H9 (cell line): ENCODE measurements at regions not wholly inside any gene's neighbourhood (a gene's known extent, or its start where the extent isn't known, plus 50 kb on each side); places are given as distances from the start of the nearest gene placed in this dataset.
"Not testable (repeated sequence)": the region's sequence is repeated elsewhere in the genome, so short reads cannot be mapped to it uniquely, and the experiment has no call there.

Experiments used
- DNase-seq: peaks from one replicate; pipeline ENCODE4 v3.0.0-alpha.2; 2017
- H2AFZ ChIP-seq: one replicate; pipeline ENCODE4 v1.6.1; 2013; ENCODE audit warnings: mild to moderate bottlenecking, low read length, control low read depth, moderate library complexity
- H2AK5ac ChIP-seq: 2 replicates; pipeline ENCODE4 v1.6.1; 2013; ENCODE audit warnings: low read length, control low read depth, mixed read lengths; ENCODE audit not compliant: insufficient read length
- H2BK120ac ChIP-seq: one replicate; pipeline ENCODE4 v1.6.1; 2013; ENCODE audit warnings: low read depth, mild to moderate bottlenecking, low read length, control low read depth, inconsistent platforms; ENCODE audit not compliant: poor library complexity, severe bottlenecking
- H2BK12ac ChIP-seq: 2 replicates; pipeline ENCODE4 v1.6.1; 2013; ENCODE audit warnings: low read length, control low read depth, mixed read lengths, low read depth; ENCODE audit not compliant: insufficient read length
- H2BK15ac ChIP-seq: 2 replicates; pipeline ENCODE4 v1.6.1; 2013; ENCODE audit warnings: low read depth, low read length, control low read depth
- H2BK20ac ChIP-seq: one replicate; pipeline ENCODE4 v1.6.1; 2013; ENCODE audit warnings: low read depth, mild to moderate bottlenecking, low read length, control low read depth, inconsistent platforms; ENCODE audit not compliant: poor library complexity, severe bottlenecking
- H2BK5ac ChIP-seq: 2 replicates; pipeline ENCODE4 v1.6.1; 2013; ENCODE audit warnings: low read length, control low read depth, mixed read lengths; ENCODE audit not compliant: insufficient read length
- H3K14ac ChIP-seq: 2 replicates; pipeline ENCODE4 v1.6.1; 2013; ENCODE audit warnings: low read length, control low read depth; ENCODE audit not compliant: insufficient read depth
- H3K18ac ChIP-seq: 2 replicates; pipeline ENCODE4 v1.6.1; 2013; ENCODE audit warnings: low read depth, mild to moderate bottlenecking, mixed read lengths, low read length, control low read depth; ENCODE audit not compliant: insufficient read length
- H3K23ac ChIP-seq: 2 replicates; pipeline ENCODE4 v1.6.1; 2013; ENCODE audit warnings: low read length, control low read depth, mixed read lengths, low read depth; ENCODE audit not compliant: insufficient read length
- H3K23me2 ChIP-seq: 2 replicates; pipeline ENCODE4 v1.6.1; 2013; ENCODE audit warnings: low read depth, mild to moderate bottlenecking, mixed read lengths, low read length, control low read depth; ENCODE audit not compliant: insufficient read length, poor library complexity, severe bottlenecking
- H3K27ac ChIP-seq: 2 replicates; pipeline ENCODE4 v1.5.1; 2013; ENCODE audit warnings: low read length, control low read depth, mixed read lengths, low read depth; ENCODE audit not compliant: insufficient read length
- H3K27me3 ChIP-seq: 2 replicates; pipeline ENCODE4 v1.6.1; 2013; ENCODE audit warnings: low read length, control low read depth, inconsistent platforms; ENCODE audit not compliant: insufficient read depth
- H3K4ac ChIP-seq: 2 replicates; pipeline ENCODE4 v1.6.1; 2013; ENCODE audit warnings: low read depth, mild to moderate bottlenecking, control low read depth, inconsistent platforms, low read length, moderate library complexity
- H3K4me1 ChIP-seq: 2 replicates; pipeline ENCODE4 v1.6.1; 2013; ENCODE audit warnings: low read length, control low read depth, inconsistent platforms; ENCODE audit not compliant: insufficient read depth
- H3K4me2 ChIP-seq: 2 replicates; pipeline ENCODE4 v1.6.1; 2013; ENCODE audit warnings: low read length, control low read depth, mixed read lengths; ENCODE audit not compliant: insufficient read length, insufficient read depth
- H3K56ac ChIP-seq: 2 replicates; pipeline ENCODE4 v1.6.1; 2013; ENCODE audit warnings: low read depth, mild to moderate bottlenecking, mixed read lengths, low read length, control low read depth; ENCODE audit not compliant: insufficient read length
- H3K79me1 ChIP-seq: 2 replicates; pipeline ENCODE4 v1.6.1; 2013; ENCODE audit warnings: low read depth, mild to moderate bottlenecking, moderate library complexity, low read length, control low read depth, inconsistent platforms; ENCODE audit not compliant: insufficient read depth, poor library complexity, severe bottlenecking
- H3K79me2 ChIP-seq: 2 replicates; pipeline ENCODE4 v1.6.1; 2013; ENCODE audit warnings: low read length, control low read depth, inconsistent platforms; ENCODE audit not compliant: insufficient read depth
- H3K9ac ChIP-seq: 2 replicates; pipeline ENCODE4 v1.6.1; 2013; ENCODE audit warnings: low read length, control low read depth, mixed read lengths; ENCODE audit not compliant: insufficient read length; ENCODE audit errors: extremely low read depth
- H3K9me3 ChIP-seq: one replicate; pipeline ENCODE4 v1.6.1; 2013; ENCODE audit warnings: low read depth, low read length, inconsistent platforms; ENCODE audit not compliant: control insufficient read depth
- H3T11ph ChIP-seq: one replicate; pipeline ENCODE4 v1.6.1; 2013; ENCODE audit warnings: mild to moderate bottlenecking, low read length, control low read depth, inconsistent platforms
- H4K20me1 ChIP-seq: one replicate; pipeline ENCODE4 v1.6.1; 2013; ENCODE audit not compliant: control insufficient read depth, insufficient read length, insufficient read depth
- H4K5ac ChIP-seq: 2 replicates; pipeline ENCODE4 v1.6.1; 2013; ENCODE audit warnings: low read depth, mild to moderate bottlenecking, mixed read lengths, low read length, control low read depth; ENCODE audit not compliant: insufficient read length
- H4K8ac ChIP-seq: replicated peaks from 2 replicates; pipeline ENCODE4 v1.6.1; 2013; ENCODE audit warnings: low read length, control low read depth, mixed read lengths, low read depth; ENCODE audit not compliant: insufficient read length
- H4K91ac ChIP-seq: 2 replicates; pipeline ENCODE4 v1.6.1; 2013; ENCODE audit warnings: low read depth, mild to moderate bottlenecking, moderate library complexity, mixed read lengths, low read length, control low read depth; ENCODE audit not compliant: insufficient read length
- H3K27ac Mint-ChIP-seq, 3 experiments: 2 replicates in 2 of 3; 3 replicates in 1 of 3; pipeline ENCODE4 v1.8.0; 2020 to 2021; ENCODE audit warnings: mixed read lengths in 3 of 3, mild to moderate bottlenecking in 1 of 3, moderate library complexity in 1 of 3
- H3K27me3 Mint-ChIP-seq: 2 replicates; pipeline ENCODE4 v1.8.0; 2021; ENCODE audit warnings: low read depth, mild to moderate bottlenecking, moderate library complexity, mixed read lengths
- H3K36me3 Mint-ChIP-seq, 3 experiments: 2 replicates in 2 of 3; 3 replicates in 1 of 3; pipeline ENCODE4 v1.8.0; 2020 to 2021; ENCODE audit warnings: low read depth in 3 of 3, mixed read lengths in 3 of 3; ENCODE audit not compliant: insufficient read depth in 1 of 3
- H3K4me1 Mint-ChIP-seq, 2 experiments: 2 replicates each; pipeline ENCODE4 v1.8.0; 2020; ENCODE audit warnings: mixed read lengths in 2 of 2
- H3K4me3 Mint-ChIP-seq, 2 experiments: 2 replicates in 1 of 2; 3 replicates in 1 of 2; pipeline ENCODE4 v1.8.0; 2020 to 2021; ENCODE audit warnings: mild to moderate bottlenecking in 2 of 2, mixed read lengths in 2 of 2, moderate library complexity in 1 of 2
- H3K9me3 Mint-ChIP-seq, 2 experiments: 2 replicates in 1 of 2; 3 replicates in 1 of 2; pipeline ENCODE4 v1.8.0; 2020; ENCODE audit warnings: mild to moderate bottlenecking in 2 of 2, mixed read lengths in 2 of 2, moderate library complexity in 1 of 2
- CTCF ChIP-seq: fragments of 200-600 bp; sonication (generic); conservative IDR thresholded peaks from 3 replicates; pipeline ENCODE4 v1.8.0; 2021; ENCODE audit warnings: antibody characterized with exemption, mild to moderate bottlenecking
- WGBS: extraction: QIAGEN DNeasy Blood & Tissue Kit; methylation state at CpG from one replicate; pipeline ENCODE4 v1.1.7; 2013; ENCODE audit warnings: missing lambda C conversion rate, low lambda C conversion rate, mixed read lengths; ENCODE audit not compliant: insufficient read length; ENCODE audit errors: extremely low coverage; 5-methylcytosine and 5-hydroxymethylcytosine counted together

- peaks cover 37% of the 10 kb centered on the region for H3K27me3 Mint-ChIP-seq
- Histone ChIP-seq H3K23ac (no peak overlapping the region), H2BK120ac (no peak overlapping the region), H4K91ac (no peak overlapping the region), H3K4ac (no peak overlapping the region), H2BK20ac (no peak overlapping the region), H3K4me1 (no peaks in the 10 kb centered on the region), H3K79me2 (no peaks in the 10 kb centered on the region), H3K27ac (no peak overlapping the region), H3T11ph (no peak overlapping the region), H3K9me3 (no peaks in the 10 kb centered on the region), H2AFZ (no peak overlapping the region), H2BK5ac (no peak overlapping the region), H3K18ac (no peak overlapping the region), H3K4me2 (no peak overlapping the region), H2BK15ac (no peak overlapping the region), H3K23me2 (no peaks in the 10 kb centered on the region), H2AK5ac (no peak overlapping the region), H2BK12ac (no peak overlapping the region), H3K27me3 (no peaks in the 10 kb centered on the region), H3K14ac (no peak overlapping the region), H4K5ac (no peak overlapping the region), H3K79me1 (no peaks in the 10 kb centered on the region), H4K8ac (no peak overlapping the region), H3K56ac (no peak overlapping the region), H4K20me1 (no peaks in the 10 kb centered on the region), H3K9ac (no peak overlapping the region)
- peaks cover 6 to 18% (median 12%) of the 10 kb centered on the region in 3 experiments; a peak in 6 of 7 replicates for H3K36me3 Mint-ChIP-seq
- WGBS, result no CpG with 5 or more reads among the region's 12 CpGs
- H3K9me3 Mint-ChIP-seq, result peaks cover 22 to 28% of the 10 kb centered on the region in 2 experiments
- peaks cover 5 to 18% of the 10 kb centered on the region in 2 experiments for H3K4me1 Mint-ChIP-seq
- no peak overlapping the region for H3K4me3 Mint-ChIP-seq
- H3K27ac Mint-ChIP-seq, result no peak overlapping the region
- TF ChIP-seq CTCF, result no peak
- peak; percentile 11 for DNase-seq
These were observed 54.4 kb upstream of the SH3PXD2B start for GRCh38 chr5:172508471-172509404.

GRCh38 chr5:172507485-172507884 lies 53.2 kb upstream of the SH3PXD2B start:
- not testable (repeated sequence) for DNase-seq, H4K8ac ChIP-seq, H2BK120ac ChIP-seq, H4K20me1 ChIP-seq, H3K56ac ChIP-seq, H2AFZ ChIP-seq, H2BK15ac ChIP-seq, H3K9me3 ChIP-seq, H3K27ac ChIP-seq, H3K4ac ChIP-seq, H3K9ac ChIP-seq, H2BK20ac ChIP-seq, H2BK5ac ChIP-seq, H3K4me3 Mint-ChIP-seq, H3K79me1 ChIP-seq, H3K4me1 ChIP-seq, H3T11ph ChIP-seq, H4K5ac ChIP-seq, H3K4me2 ChIP-seq, H3K23me2 ChIP-seq, H3K18ac ChIP-seq, H3K27me3 ChIP-seq, H3K79me2 ChIP-seq, H3K14ac ChIP-seq, H4K91ac ChIP-seq, H3K23ac ChIP-seq, H2BK12ac ChIP-seq, H2AK5ac ChIP-seq
- WGBS, result no CpG with 5 or more reads among the region's 8 CpGs
- Mint-ChIP-seq H3K4me1 (peaks cover 5 to 21% of the 10 kb centered on the region in 2 experiments), H3K36me3 (peaks cover 5 to 11% (median 9%) of the 10 kb centered on the region in 3 experiments; a peak in 6 of 7 replicates), H3K9me3 (peaks cover 13 to 18% of the 10 kb centered on the region in 2 experiments), H3K27ac (peak overlapping the region in 1 of 3 experiments; percentile 22; a peak in 1 of 7 replicates), H3K27me3 (peaks cover 36% of the 10 kb centered on the region)
